HG03280 (cell line): ENCODE measurements at regions not wholly inside any gene's neighbourhood (a gene's known extent, or its start where the extent isn't known, plus 50 kb on each side); places are given as distances from the start of the nearest gene placed in this dataset.

Experiments
- ATAC-seq: cut with Tn5 transposase; IDR thresholded peaks from one replicate; pipeline ENCODE4 v1.9.1; 2021; ENCODE audit warnings: mild to moderate bottlenecking, moderate library complexity; ENCODE audit not compliant: unreplicated experiment

GRCh38 chr3:107992976-107993684 lies 97.7 kb downstream of the CD47 start:
- no peak for ATAC-seq

- no peak for ATAC-seq
These were observed 99.9 kb downstream of the CD47 start for GRCh38 chr3:107990926-107991325.

- ATAC-seq, result no peak
These were observed 100.4 kb downstream of the CD47 start for GRCh38 chr3:107990433-107990832.

GRCh38 chr3:107989661-107990060 lies 101.2 kb downstream of the CD47 start:
- ATAC-seq, result no peak

- ATAC-seq, result no peak
These were observed 102.2 kb downstream of the CD47 start for GRCh38 chr3:107988460-107989175.

- ATAC-seq, result no peak
These were observed 103.5 kb downstream of the CD47 start for GRCh38 chr3:107987036-107987939.

GRCh38 chr3:107986505-107986904 lies 104.3 kb downstream of the CD47 start:
- ATAC-seq, result no peak

- ATAC-seq, result peak; percentile 79
These were observed 105.3 kb downstream of the CD47 start for GRCh38 chr3:107985496-107985895.

GRCh38 chr3:107983247-107983646 lies 107.6 kb downstream of the CD47 start:
- ATAC-seq, result no peak

GRCh38 chr3:107982165-107982564 lies 108.7 kb downstream of the CD47 start:
- no peak for ATAC-seq

GRCh38 chr3:107981471-107982111 lies 109.2 kb downstream of the CD47 start:
- no peak for ATAC-seq

GRCh38 chr3:107979538-107979937 lies 111.3 kb downstream of the CD47 start:
- no peak for ATAC-seq

- ATAC-seq, result no peak
These were observed 112.4 kb downstream of the CD47 start for GRCh38 chr3:107978131-107979055.

GRCh38 chr3:107977221-107978130 lies 113.4 kb downstream of the CD47 start:
- ATAC-seq, result no peak

GRCh38 chr3:107976202-107976800 lies 114.5 kb downstream of the CD47 start:
- no peak for ATAC-seq

- no peak for ATAC-seq
These were observed 115.2 kb downstream of the CD47 start for GRCh38 chr3:107975529-107976201.

- ATAC-seq, result no peak
These were observed 116.9 kb downstream of the CD47 start for GRCh38 chr3:107973961-107974360.

- no peak for ATAC-seq
These were observed 117.7 kb downstream of the CD47 start for GRCh38 chr3:107973152-107973551.
